ENCODE measurements at regions not wholly inside any gene's neighbourhood (a gene's known extent, or its start where the extent isn't known, plus 50 kb on each side); places are given as distances from the start of the nearest gene placed in this dataset.

GRCh38 chr7:46834921-46835320 lies 747.0 kb downstream of the TNS3 start:
- ATAC-seq (no peak), DNase-seq (ENCODE audit: low read depth, low spot score) (no peak)
- Histone ChIP-seq H3K4me2 (ENCODE audit: low read length) (no peak overlapping the region), H3K36me3 (ENCODE audit: control insufficient read depth in 1 of 2, insufficient read depth in 2 of 2, low read length in 2 of 2) (no peaks in the 10 kb centered on the region), H2AFZ (ENCODE audit: low read depth, low read length, poor library complexity, severe bottlenecking) (no peak overlapping the region), H3K27ac (ENCODE audit: low read depth, low read length) (no peak overlapping the region), H3K27me3 (ENCODE audit: insufficient read depth, low read length) (no peaks in the 10 kb centered on the region), H3K4me3 (replicated peaks in 1 of 2; ENCODE audit: low read depth in 1 of 2, low read length in 2 of 2) (no peak overlapping the region), H3K9me2 (ENCODE audit: insufficient read depth) (no peaks in the 10 kb centered on the region), H3K9me3 (ENCODE audit: control insufficient read depth in 1 of 2, insufficient read depth in 1 of 2, low read depth in 1 of 2, low read length in 2 of 2) (no peaks in the 10 kb centered on the region), H3K79me2 (ENCODE audit: insufficient read depth, low read length) (no peaks in the 10 kb centered on the region), H3K9ac (ENCODE audit: low read length) (no peak overlapping the region), H3K4me1 (ENCODE audit: control insufficient read depth in 1 of 2, insufficient read depth in 2 of 2, low read length in 2 of 2) (no peaks in the 10 kb centered on the region), H4K20me1 (ENCODE audit: insufficient read depth) (no peaks in the 10 kb centered on the region)
- POLR2A ChIA-PET, result no interaction called here
- intact Hi-C loops (cut with micrococcal nuclease), result no loop called here
- RAD21 ChIA-PET (ENCODE audit: low non-redundant PET in 1 of 2, low total read pairs in 2 of 2, uncharacterized antibody in 2 of 2, unreplicated experiment in 2 of 2), result no interaction called here
- TF ChIP-seq RAD21 (IDR thresholded peaks at IDR 0.05; ENCODE audit: low read depth) (no peak), EZH2 (IDR thresholded peaks at IDR 0.05) (no peak), YY1 (IDR thresholded peaks at IDR 0.05; ENCODE audit: extremely low read depth, insufficient replicate concordance, low read depth, low read length) (no peak), POLR2AphosphoS5 (IDR thresholded peaks at IDR 0.05; ENCODE audit: low read depth, low read length) (no peak), CBX3 (IDR thresholded peaks at IDR 0.05; ENCODE audit: low read depth) (no peak), CEBPB (IDR thresholded peaks at IDR 0.05; ENCODE audit: low read depth) (no peak), ELF1 (IDR thresholded peaks at IDR 0.05; ENCODE audit: borderline replicate concordance, low read depth) (no peak), SRF (IDR thresholded peaks at IDR 0.05; ENCODE audit: low read depth) (no peak), EZH2phosphoT487 (IDR thresholded peaks at IDR 0.05; ENCODE audit: borderline replicate concordance) (no peak), SP1 (IDR thresholded peaks at IDR 0.05; ENCODE audit: low read depth) (no peak), FOSL1 (IDR thresholded peaks at IDR 0.05; ENCODE audit: low read depth) (no peak)
- TF ChIP-seq, protein P1, sequence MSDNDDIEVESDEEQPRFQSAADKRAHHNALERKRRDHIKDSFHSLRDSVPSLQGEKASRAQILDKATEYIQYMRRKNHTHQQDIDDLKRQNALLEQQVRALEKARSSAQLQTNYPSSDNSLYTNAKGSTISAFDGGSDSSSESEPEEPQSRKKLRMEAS (IDR thresholded peaks at IDR 0.05), result no peak
- TF ChIP-seq, protein P2, sequence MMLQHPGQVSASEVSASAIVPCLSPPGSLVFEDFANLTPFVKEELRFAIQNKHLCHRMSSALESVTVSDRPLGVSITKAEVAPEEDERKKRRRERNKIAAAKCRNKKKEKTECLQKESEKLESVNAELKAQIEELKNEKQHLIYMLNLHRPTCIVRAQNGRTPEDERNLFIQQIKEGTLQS (IDR thresholded peaks at IDR 0.05), result no peak
- no TSS peak for BruUV-seq (replicated peaks)
- CTCF ChIA-PET, result no interaction called here

GRCh38 chr7:46833197-46833596 lies 748.7 kb downstream of the TNS3 start:
- BruUV-seq (replicated peaks), result no TSS peak
- POLR2A ChIA-PET, result no interaction called here
- RAD21 ChIA-PET (ENCODE audit: low non-redundant PET in 1 of 2, low total read pairs in 2 of 2, uncharacterized antibody in 2 of 2, unreplicated experiment in 2 of 2), result no interaction called here

More at GRCh38 chr7:46833197-46833596, 748.7 kb downstream of the TNS3 start:
- no peaks in the 10 kb centered on the region for H3K9me2 ChIP-seq (ENCODE audit: insufficient read depth)
- H3K4me2 ChIP-seq (ENCODE audit: low read length), result no peak overlapping the region
- H3K36me3 ChIP-seq (ENCODE audit: control insufficient read depth in 1 of 2, insufficient read depth in 2 of 2, low read length in 2 of 2), result no peaks in the 10 kb centered on the region
- H4K20me1 ChIP-seq (ENCODE audit: insufficient read depth), result no peaks in the 10 kb centered on the region
- no peak overlapping the region for H2AFZ ChIP-seq (ENCODE audit: low read depth, low read length, poor library complexity, severe bottlenecking)
- intact Hi-C loops (cut with micrococcal nuclease), result no loop called here
- H3K27ac ChIP-seq (ENCODE audit: low read depth, low read length), result no peak overlapping the region
- no peaks in the 10 kb centered on the region for H3K79me2 ChIP-seq (ENCODE audit: insufficient read depth, low read length)
- CTCF ChIA-PET, result no interaction called here
- H3K9me3 ChIP-seq (ENCODE audit: control insufficient read depth in 1 of 2, insufficient read depth in 1 of 2, low read depth in 1 of 2, low read length in 2 of 2), result no peaks in the 10 kb centered on the region
- no peak overlapping the region for H3K4me3 ChIP-seq (replicated peaks in 1 of 2; ENCODE audit: low read depth in 1 of 2, low read length in 2 of 2)
- TF ChIP-seq, protein P3, sequence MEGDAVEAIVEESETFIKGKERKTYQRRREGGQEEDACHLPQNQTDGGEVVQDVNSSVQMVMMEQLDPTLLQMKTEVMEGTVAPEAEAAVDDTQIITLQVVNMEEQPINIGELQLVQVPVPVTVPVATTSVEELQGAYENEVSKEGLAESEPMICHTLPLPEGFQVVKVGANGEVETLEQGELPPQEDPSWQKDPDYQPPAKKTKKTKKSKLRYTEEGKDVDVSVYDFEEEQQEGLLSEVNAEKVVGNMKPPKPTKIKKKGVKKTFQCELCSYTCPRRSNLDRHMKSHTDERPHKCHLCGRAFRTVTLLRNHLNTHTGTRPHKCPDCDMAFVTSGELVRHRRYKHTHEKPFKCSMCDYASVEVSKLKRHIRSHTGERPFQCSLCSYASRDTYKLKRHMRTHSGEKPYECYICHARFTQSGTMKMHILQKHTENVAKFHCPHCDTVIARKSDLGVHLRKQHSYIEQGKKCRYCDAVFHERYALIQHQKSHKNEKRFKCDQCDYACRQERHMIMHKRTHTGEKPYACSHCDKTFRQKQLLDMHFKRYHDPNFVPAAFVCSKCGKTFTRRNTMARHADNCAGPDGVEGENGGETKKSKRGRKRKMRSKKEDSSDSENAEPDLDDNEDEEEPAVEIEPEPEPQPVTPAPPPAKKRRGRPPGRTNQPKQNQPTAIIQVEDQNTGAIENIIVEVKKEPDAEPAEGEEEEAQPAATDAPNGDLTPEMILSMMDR (IDR thresholded peaks at IDR 0.05 in 2 of 3, conservative IDR thresholded peaks at IDR 0.05 in 1 of 3; ENCODE audit: borderline replicate concordance in 1 of 3, insufficient read depth in 1 of 3, low read depth in 2 of 3, low read length in 2 of 3), result no peak
- TF ChIP-seq CEBPB (IDR thresholded peaks at IDR 0.05; ENCODE audit: low read depth) (no peak), EZH2phosphoT487 (IDR thresholded peaks at IDR 0.05; ENCODE audit: borderline replicate concordance) (no peak), SRF (IDR thresholded peaks at IDR 0.05; ENCODE audit: low read depth) (no peak)
- DNase-seq (ENCODE audit: low read depth, low spot score) (no peak), ATAC-seq (no peak)
- H3K27me3 ChIP-seq (ENCODE audit: insufficient read depth, low read length), result no peaks in the 10 kb centered on the region
- H3K4me1 ChIP-seq (ENCODE audit: control insufficient read depth in 1 of 2, insufficient read depth in 2 of 2, low read length in 2 of 2), result no peaks in the 10 kb centered on the region
- no peak overlapping the region for H3K9ac ChIP-seq (ENCODE audit: low read length)
